Lower lobe of right lung (tissue), 2 donors: ENCODE measurements at regions not wholly inside any gene's neighbourhood (a gene's known extent, or its start where the extent isn't known, plus 50 kb on each side); places are given as distances from the start of the nearest gene placed in this dataset.

ENCODE experiments used
- ATAC-seq, 2 donors: fragments of 200-7000 bp; cut with Tn5 transposase; one replicate each; pipeline ENCODE4 v1.9.1; 2020 to 2022; ENCODE audit warnings: mild to moderate bottlenecking in 2 of 2, moderate library complexity in 2 of 2
- DNase-seq: peaks from one replicate; pipeline ENCODE4 v3.0.0-alpha.2; 2020
- H3K27ac ChIP-seq: fragments of 200-600 bp; one replicate; pipeline ENCODE4 v1.8.0; 2022
- H3K27me3 ChIP-seq: fragments of 200-600 bp; one replicate; pipeline ENCODE4 v1.8.0; 2022; ENCODE audit warnings: low read depth
- H3K36me3 ChIP-seq: fragments of 200-600 bp; one replicate; pipeline ENCODE4 v1.8.0; 2022; ENCODE audit warnings: mild to moderate bottlenecking
- H3K4me1 ChIP-seq: fragments of 200-600 bp; one replicate; pipeline ENCODE4 v1.8.0; 2022
- H3K4me3 ChIP-seq: fragments of 200-600 bp; one replicate; pipeline ENCODE4 v1.8.0; 2022; ENCODE audit warnings: mild to moderate bottlenecking
- H3K9me3 ChIP-seq: fragments of 200-600 bp; one replicate; pipeline ENCODE4 v1.8.0; 2022
- intact Hi-C: fragments of 100-400 bp; cut with DNase I; formaldehyde crosslinking; loops from one replicate; pipeline ENCODE4 v1.11.0; 2022
- TF ChIP-seq, protein P1 (sequence below): fragments of 200-600 bp; IDR thresholded peaks from one replicate; pipeline ENCODE4 v1.8.0; 2022; ENCODE audit warnings: antibody characterized with exemption, mild to moderate bottlenecking
- donor health status: DM: no; HTN: yes; CAD: no; lungs with severe emphysema.

DNA sequence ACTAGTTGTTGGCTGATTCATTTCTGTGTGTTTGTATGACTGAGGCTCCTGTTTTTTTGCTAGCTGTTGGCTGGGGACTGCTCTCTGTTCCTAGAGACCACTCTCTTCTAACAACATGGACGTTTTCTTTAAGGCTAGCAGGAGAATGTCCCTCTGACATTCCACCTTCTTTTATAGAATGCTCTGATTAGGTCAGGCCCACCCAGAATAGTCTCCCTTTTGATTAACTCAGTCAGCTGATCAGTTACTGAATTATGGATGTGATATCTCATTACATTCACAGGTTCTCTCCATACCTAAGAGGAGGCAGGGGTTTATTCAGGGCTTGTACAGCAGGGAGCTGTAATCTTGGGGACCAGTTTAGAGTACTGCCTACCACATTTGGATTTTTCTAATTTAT lies 175.6 kb upstream of the RHOBTB1 start:
- DNase-seq: no peak
- Histone ChIP-seq H3K9me3 (no peaks in the 10 kb centered on the region), H3K36me3 (no peaks in the 10 kb centered on the region), H3K4me1 (no peaks in the 10 kb centered on the region), H3K4me3 (no peak overlapping the region), H3K27ac (no peak overlapping the region), H3K27me3 (no peaks in the 10 kb centered on the region)
- intact Hi-C loops: no loop called here
- TF ChIP-seq, protein P1, sequence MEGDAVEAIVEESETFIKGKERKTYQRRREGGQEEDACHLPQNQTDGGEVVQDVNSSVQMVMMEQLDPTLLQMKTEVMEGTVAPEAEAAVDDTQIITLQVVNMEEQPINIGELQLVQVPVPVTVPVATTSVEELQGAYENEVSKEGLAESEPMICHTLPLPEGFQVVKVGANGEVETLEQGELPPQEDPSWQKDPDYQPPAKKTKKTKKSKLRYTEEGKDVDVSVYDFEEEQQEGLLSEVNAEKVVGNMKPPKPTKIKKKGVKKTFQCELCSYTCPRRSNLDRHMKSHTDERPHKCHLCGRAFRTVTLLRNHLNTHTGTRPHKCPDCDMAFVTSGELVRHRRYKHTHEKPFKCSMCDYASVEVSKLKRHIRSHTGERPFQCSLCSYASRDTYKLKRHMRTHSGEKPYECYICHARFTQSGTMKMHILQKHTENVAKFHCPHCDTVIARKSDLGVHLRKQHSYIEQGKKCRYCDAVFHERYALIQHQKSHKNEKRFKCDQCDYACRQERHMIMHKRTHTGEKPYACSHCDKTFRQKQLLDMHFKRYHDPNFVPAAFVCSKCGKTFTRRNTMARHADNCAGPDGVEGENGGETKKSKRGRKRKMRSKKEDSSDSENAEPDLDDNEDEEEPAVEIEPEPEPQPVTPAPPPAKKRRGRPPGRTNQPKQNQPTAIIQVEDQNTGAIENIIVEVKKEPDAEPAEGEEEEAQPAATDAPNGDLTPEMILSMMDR: no peak
- ATAC-seq: no peak

DNA sequence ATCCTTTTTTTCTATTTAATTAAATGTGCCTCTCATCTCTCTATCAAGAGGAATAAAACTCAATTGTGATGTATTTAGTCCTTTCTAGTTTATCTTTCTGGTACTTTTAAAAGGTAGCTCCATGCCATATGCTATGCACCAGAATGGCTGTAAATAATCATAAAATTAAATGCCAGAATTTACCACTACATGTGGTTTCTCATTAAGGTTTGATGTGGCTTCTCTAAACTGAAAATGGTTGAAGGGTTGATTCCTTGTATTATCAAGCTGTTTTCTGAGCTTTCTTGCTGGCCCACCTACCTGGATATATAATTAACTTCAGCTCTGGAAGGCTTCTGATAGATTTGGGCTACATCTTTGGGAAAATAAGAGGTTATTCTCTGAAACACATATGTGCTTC lies 171.9 kb upstream of the RHOBTB1 start:
- no peaks in the 10 kb centered on the region for H3K4me1 ChIP-seq
- intact Hi-C loops: no loop called here
- no peak overlapping the region for H3K27ac ChIP-seq
- no peak overlapping the region for H3K4me3 ChIP-seq
- no peaks in the 10 kb centered on the region for H3K36me3 ChIP-seq
- no peaks in the 10 kb centered on the region for H3K27me3 ChIP-seq
- ATAC-seq: no peak
- TF ChIP-seq, protein P1: no peak
- DNase-seq: no peak
- no peaks in the 10 kb centered on the region for H3K9me3 ChIP-seq

DNA sequence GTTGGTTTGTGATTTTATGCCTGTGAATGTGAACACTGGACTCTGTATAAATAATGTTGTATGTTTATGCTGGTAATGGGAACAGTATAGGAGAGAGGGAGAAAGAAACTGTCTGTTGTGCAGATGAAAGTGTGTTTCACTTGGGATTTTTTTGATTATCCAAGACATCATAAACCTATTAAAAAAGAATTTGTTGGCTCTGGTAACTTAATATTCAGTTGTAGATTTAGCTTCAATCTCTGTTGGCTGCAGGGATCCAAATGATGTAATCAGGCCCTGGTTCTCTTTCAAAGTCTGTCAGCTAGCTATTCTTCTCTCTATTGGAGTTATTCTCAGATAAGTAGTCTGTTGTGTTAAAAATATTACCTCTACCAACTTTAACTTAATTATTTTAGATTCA lies 168.8 kb upstream of the RHOBTB1 start:
- DNase-seq: no peak

DNA sequence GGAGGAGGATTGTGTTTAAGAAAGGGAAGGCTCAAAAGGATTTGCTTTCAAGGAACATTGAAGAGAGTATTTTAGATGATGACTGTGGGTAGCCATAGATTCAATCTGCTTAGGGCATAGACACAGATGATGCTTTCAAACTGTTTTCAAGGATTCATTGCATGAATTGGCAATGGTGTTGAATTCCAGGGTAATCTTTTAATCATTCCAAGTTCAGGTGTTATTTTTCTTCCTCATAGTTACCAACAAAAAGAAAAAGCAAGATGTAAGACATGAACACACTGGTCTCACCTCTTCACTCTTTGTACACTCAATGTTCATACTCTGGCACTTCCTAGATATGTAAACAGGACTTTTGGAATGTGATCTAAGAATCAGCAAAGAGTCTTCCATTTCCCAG lies 167.0 kb upstream of the RHOBTB1 start:
- Histone ChIP-seq H3K27me3 (no peaks in the 10 kb centered on the region), H3K4me3 (no peak overlapping the region), H3K27ac (no peak overlapping the region), H3K36me3 (no peaks in the 10 kb centered on the region), H3K4me1 (no peaks in the 10 kb centered on the region), H3K9me3 (no peaks in the 10 kb centered on the region)
- intact Hi-C loops: no loop called here
- TF ChIP-seq, protein P1: no peak
- ATAC-seq: no peak
- no peak for DNase-seq

More for the DNA sequence above, 168.8 kb upstream of the RHOBTB1 start:
- no peaks in the 10 kb centered on the region for H3K9me3 ChIP-seq
- no peak overlapping the region for H3K4me3 ChIP-seq
- no peak for ATAC-seq
- H3K36me3 ChIP-seq: no peaks in the 10 kb centered on the region
- intact Hi-C loops: no loop called here
- TF ChIP-seq, protein P1: no peak
- H3K27me3 ChIP-seq: no peaks in the 10 kb centered on the region
- H3K4me1 ChIP-seq: no peaks in the 10 kb centered on the region
- H3K27ac ChIP-seq: no peak overlapping the region

DNA sequence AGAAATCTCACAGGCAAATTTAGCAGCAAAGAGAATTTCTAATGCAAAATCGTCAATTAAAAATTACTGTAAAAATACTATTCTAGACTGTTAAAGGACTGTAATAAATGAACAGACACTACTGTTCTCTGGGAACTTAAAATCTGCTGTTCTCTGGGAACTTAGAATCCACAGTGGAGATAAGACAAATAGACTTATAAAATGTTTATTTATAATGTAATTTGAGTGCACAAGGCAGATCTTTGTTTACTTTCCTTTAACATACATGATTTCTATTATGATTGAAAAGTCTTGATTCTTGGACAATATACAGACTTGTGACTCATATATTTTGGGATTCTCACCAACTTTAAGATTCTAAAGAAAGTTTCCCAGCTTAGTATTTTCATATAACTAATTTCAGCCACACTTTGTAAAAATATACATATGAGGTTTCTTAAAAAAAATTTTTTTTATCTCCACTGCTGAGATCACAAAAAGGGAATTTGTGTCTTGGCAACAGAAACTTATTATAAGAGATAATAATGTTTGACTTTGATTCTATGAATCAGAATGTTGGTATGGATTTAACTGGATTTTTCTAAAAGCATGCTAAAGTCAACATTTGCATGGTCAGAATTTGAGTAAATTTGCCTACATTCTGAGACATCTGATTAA lies 166.3 kb upstream of the RHOBTB1 start:
- Histone ChIP-seq H3K9me3 (no peaks in the 10 kb centered on the region), H3K27ac (no peak overlapping the region), H3K27me3 (no peaks in the 10 kb centered on the region), H3K36me3 (no peaks in the 10 kb centered on the region), H3K4me3 (no peak overlapping the region), H3K4me1 (no peaks in the 10 kb centered on the region)
- DNase-seq (no peak), ATAC-seq (no peak)
- TF ChIP-seq, protein P1: no peak
- intact Hi-C loops: no loop called here

DNA sequence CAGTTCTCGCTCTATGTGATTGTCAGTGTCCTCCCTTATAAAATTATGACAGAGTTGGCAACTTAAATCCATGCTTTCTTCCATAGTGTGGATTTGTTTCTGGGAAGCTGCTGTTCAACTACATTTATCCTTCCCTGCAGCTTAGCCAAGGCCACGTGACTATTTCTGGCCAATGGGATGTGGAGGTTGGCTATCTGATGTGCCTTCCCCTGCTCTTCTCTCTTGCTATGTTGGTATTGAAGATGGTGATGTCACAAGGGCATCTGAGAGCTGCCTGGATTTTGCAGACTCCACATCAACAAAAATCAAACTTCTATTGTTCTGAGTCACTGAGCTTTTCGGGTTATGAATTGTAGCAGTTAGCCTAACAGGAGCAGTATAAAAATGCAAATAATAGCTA lies 164.9 kb upstream of the RHOBTB1 start:
- DNase-seq (no peak), ATAC-seq (no peak)
- intact Hi-C loops: no loop called here
- Histone ChIP-seq H3K36me3 (no peaks in the 10 kb centered on the region), H3K9me3 (no peaks in the 10 kb centered on the region), H3K4me1 (no peaks in the 10 kb centered on the region), H3K27me3 (no peaks in the 10 kb centered on the region), H3K4me3 (no peak overlapping the region), H3K27ac (no peak overlapping the region)
- TF ChIP-seq, protein P1: no peak
